Natural killer cell (primary cell): ENCODE measurements at regions not wholly inside any gene's neighbourhood (a gene's known extent, or its start where the extent isn't known, plus 50 kb on each side); places are given as distances from the start of the nearest gene placed in this dataset.

ENCODE experiments used
- ATAC-seq, 3 donors: fragments of 150-1000 bp in 2 of 3; fragments of 200-7000 bp in 1 of 3; cut with Tn5 transposase; 1 replicate in 1 of 3; 2 replicates in 2 of 3; pipeline ENCODE4 v1.10.0; 2021; ENCODE audit warnings: mild to moderate bottlenecking in 2 of 3, moderate library complexity in 2 of 3
- DNase-seq, 2 donors: peaks; one replicate each; pipeline versions ENCODE4 v3.0.0 to v3.0.0-alpha.2; 2013 to 2021; ENCODE audit warnings: mixed read lengths in 1 of 2
- H3K27ac ChIP-seq: one replicate; pipeline ENCODE4 v1.5.1; 2013; ENCODE audit warnings: mild to moderate bottlenecking, low read length
- H3K27me3 ChIP-seq: one replicate; pipeline ENCODE4 v1.6.1; 2013; ENCODE audit warnings: low read length; ENCODE audit not compliant: control insufficient read depth, insufficient read depth
- H3K36me3 ChIP-seq: one replicate; pipeline ENCODE4 v1.6.1; 2013; ENCODE audit warnings: low read length; ENCODE audit not compliant: control insufficient read depth, insufficient read depth
- H3K4me1 ChIP-seq: one replicate; pipeline ENCODE4 v1.6.1; 2013; ENCODE audit warnings: low read length; ENCODE audit not compliant: control insufficient read depth, insufficient read depth
- H3K4me3 ChIP-seq: one replicate; pipeline ENCODE4 v1.5.1; 2013; ENCODE audit warnings: low read length
- H3K9me3 ChIP-seq: one replicate; pipeline ENCODE4 v1.6.1; 2013; ENCODE audit warnings: low read length; ENCODE audit not compliant: control insufficient read depth, insufficient read depth
- H3K27ac Mint-ChIP-seq, 2 donors: one replicate each; pipeline ENCODE4 v1.8.0; 2022; ENCODE audit warnings: mild to moderate bottlenecking in 2 of 2, mixed read lengths in 2 of 2, moderate library complexity in 1 of 2
- H3K27me3 Mint-ChIP-seq, 2 donors: one replicate each; pipeline ENCODE4 v1.8.0; 2022; ENCODE audit warnings: low read depth in 2 of 2, mixed read lengths in 2 of 2
- H3K36me3 Mint-ChIP-seq: one replicate; pipeline ENCODE4 v1.8.0; 2022; ENCODE audit warnings: mixed read lengths
- H3K4me1 Mint-ChIP-seq, 2 donors: one replicate each; pipeline ENCODE4 v1.8.0; 2022; ENCODE audit warnings: mixed read lengths in 2 of 2
- H3K4me3 Mint-ChIP-seq: one replicate; pipeline ENCODE4 v1.8.0; 2022; ENCODE audit warnings: mild to moderate bottlenecking, moderate library complexity, mixed read lengths
- H3K9me3 Mint-ChIP-seq, 2 donors: one replicate each; pipeline ENCODE4 v1.8.0; 2022; ENCODE audit warnings: mixed read lengths in 2 of 2
- WGBS: methylation state at CpG from one replicate; pipeline ENCODE4 v1.1.7; 2013; ENCODE audit warnings: missing lambda C conversion rate; ENCODE audit not compliant: insufficient coverage; 5-methylcytosine and 5-hydroxymethylcytosine counted together
- intact Hi-C: fragments of 100-400 bp; cut with micrococcal nuclease; formaldehyde crosslinking; loops from one replicate; pipeline ENCODE4 v1.14.2; 2022
- TF ChIP-seq, protein P1 (sequence below): fragments of 200-600 bp; IDR thresholded peaks from one replicate; pipeline ENCODE4 v1.8.0; 2022; ENCODE audit warnings: antibody characterized with exemption

GRCh38 chr1:221841251-221841982, 99.5 kb upstream of the DUSP10 start:
- Histone ChIP-seq H3K27ac (no peak overlapping the region), H3K9me3 (no peaks in the 10 kb centered on the region), H3K36me3 (no peaks in the 10 kb centered on the region), H3K27me3 (no peaks in the 10 kb centered on the region), H3K4me1 (peaks cover 28% of the 10 kb centered on the region), H3K4me3 (no peak overlapping the region)
- ATAC-seq (no peak), DNase-seq (no peak)
- Mint-ChIP-seq H3K27ac (peak overlapping the region; percentile 89 to 92), H3K9me3 (no peaks in the 10 kb centered on the region), H3K36me3 (no peaks in the 10 kb centered on the region), H3K4me1 (peaks cover 37 to 42% of the 10 kb centered on the region in 2 donors), H3K4me3 (no peak overlapping the region), H3K27me3 (no peaks in the 10 kb centered on the region)
- intact Hi-C loops: no loop called here
- 60% methylated on average over 4 of the region's 4 CpGs for WGBS
- TF ChIP-seq, protein P1, sequence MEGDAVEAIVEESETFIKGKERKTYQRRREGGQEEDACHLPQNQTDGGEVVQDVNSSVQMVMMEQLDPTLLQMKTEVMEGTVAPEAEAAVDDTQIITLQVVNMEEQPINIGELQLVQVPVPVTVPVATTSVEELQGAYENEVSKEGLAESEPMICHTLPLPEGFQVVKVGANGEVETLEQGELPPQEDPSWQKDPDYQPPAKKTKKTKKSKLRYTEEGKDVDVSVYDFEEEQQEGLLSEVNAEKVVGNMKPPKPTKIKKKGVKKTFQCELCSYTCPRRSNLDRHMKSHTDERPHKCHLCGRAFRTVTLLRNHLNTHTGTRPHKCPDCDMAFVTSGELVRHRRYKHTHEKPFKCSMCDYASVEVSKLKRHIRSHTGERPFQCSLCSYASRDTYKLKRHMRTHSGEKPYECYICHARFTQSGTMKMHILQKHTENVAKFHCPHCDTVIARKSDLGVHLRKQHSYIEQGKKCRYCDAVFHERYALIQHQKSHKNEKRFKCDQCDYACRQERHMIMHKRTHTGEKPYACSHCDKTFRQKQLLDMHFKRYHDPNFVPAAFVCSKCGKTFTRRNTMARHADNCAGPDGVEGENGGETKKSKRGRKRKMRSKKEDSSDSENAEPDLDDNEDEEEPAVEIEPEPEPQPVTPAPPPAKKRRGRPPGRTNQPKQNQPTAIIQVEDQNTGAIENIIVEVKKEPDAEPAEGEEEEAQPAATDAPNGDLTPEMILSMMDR: no peak

GRCh38 chr1:221840511-221841243, 98.8 kb upstream of the DUSP10 start:
- no peak for DNase-seq
- Mint-ChIP-seq H3K9me3 (no peaks in the 10 kb centered on the region), H3K4me3 (no peak overlapping the region), H3K4me1 (peaks cover 37 to 43% of the 10 kb centered on the region in 2 donors), H3K27me3 (peaks cover 0 to 3% of the 10 kb centered on the region in 2 donors), H3K27ac (peak overlapping the region; percentile 89 to 92), H3K36me3 (no peaks in the 10 kb centered on the region)
- Histone ChIP-seq H3K4me1 (peaks cover 28% of the 10 kb centered on the region), H3K4me3 (no peak overlapping the region), H3K9me3 (no peaks in the 10 kb centered on the region), H3K36me3 (no peaks in the 10 kb centered on the region), H3K27me3 (no peaks in the 10 kb centered on the region), H3K27ac (no peak overlapping the region)
- ATAC-seq: no peak
- intact Hi-C loops: loop anchor here (1.0 kb wide), 2 partner anchors 46 to 63 kb away; no protein-coding TSS in a partner anchor
- TF ChIP-seq, protein P1: no peak
- WGBS: 85% methylated on average over 5 of the region's 5 CpGs

- Histone ChIP-seq H3K27ac (peak overlapping the region; percentile 34), H3K4me1 (peaks cover 28% of the 10 kb centered on the region), H3K9me3 (no peaks in the 10 kb centered on the region), H3K36me3 (no peaks in the 10 kb centered on the region), H3K27me3 (no peaks in the 10 kb centered on the region), H3K4me3 (no peak overlapping the region)
- Mint-ChIP-seq H3K4me3 (peak overlapping the region; percentile 13), H3K27ac (peak overlapping the region; percentile 89 to 92), H3K36me3 (no peaks in the 10 kb centered on the region), H3K4me1 (peaks cover 37 to 43% of the 10 kb centered on the region in 2 donors), H3K9me3 (no peaks in the 10 kb centered on the region), H3K27me3 (peaks cover 0 to 3% of the 10 kb centered on the region in 2 donors)
- ATAC-seq (peak; percentile 82 to 94 (median 93)), DNase-seq (peak; percentile 82 to 86)
- 30% methylated on average over 7 of the region's 7 CpGs for WGBS
- TF ChIP-seq, protein P1: no peak
- intact Hi-C loops: loop anchor here (1.0 kb wide), 2 partner anchors 46 to 63 kb away; no protein-coding TSS in a partner anchor
These were observed 98.0 kb upstream of the DUSP10 start for GRCh38 chr1:221839782-221840395.
